CD4-positive, alpha-beta T cell (primary cell): ENCODE measurements at regions not wholly inside any gene's neighbourhood (a gene's known extent, or its start where the extent isn't known, plus 50 kb on each side); places are given as distances from the start of the nearest gene placed in this dataset.
"Not testable (repeated sequence)": the region's sequence is repeated elsewhere in the genome, so short reads cannot be mapped to it uniquely, and the experiment has no call there.

Experiments
- ATAC-seq: fragments of 200-7000 bp; cut with Tn5 transposase; one replicate; pipeline ENCODE4 v1.10.0; 2022; ENCODE audit warnings: mild to moderate bottlenecking; ENCODE audit not compliant: poor library complexity
- CTCF ChIA-PET: fragments of 350-600 bp; sonication (Branson Sonifier 250); formaldehyde crosslinking; loops from one replicate; lab custom pipeline; 2021; ENCODE audit warnings: antibody characterized with exemption, inconsistent platforms; lab: Charles Lee
- POLR2A ChIA-PET: fragments of 350-600 bp; sonication (Branson Sonifier 250); formaldehyde crosslinking; loops from one replicate; lab custom pipeline; 2021; ENCODE audit warnings: antibody characterized with exemption, inconsistent platforms; lab: Charles Lee
- DNase-seq, 14 experiments: peaks; one replicate each; pipeline ENCODE4 v3.0.0-alpha.2; 2013 to 2020; ENCODE audit warnings: mixed read lengths in 2 of 14
- H3K27ac ChIP-seq, 2 donors: one replicate each; pipeline versions ENCODE4 v1.5.1 to v1.7.0; 2013; ENCODE audit warnings: low read length in 2 of 2, low read depth in 1 of 2, mild to moderate bottlenecking in 1 of 2
- H3K27me3 ChIP-seq, 2 experiments: 1 replicate in 1 of 2; 2 replicates in 1 of 2; pipeline versions ENCODE4 v1.6.1 to v1.7.0; 2013; ENCODE audit warnings: low read length in 2 of 2, control low read depth in 1 of 2, mild to moderate bottlenecking in 1 of 2, moderate library complexity in 1 of 2; ENCODE audit not compliant: insufficient read depth in 2 of 2, control insufficient read depth in 1 of 2
- H3K36me3 ChIP-seq: one replicate; pipeline ENCODE4 v1.6.1; 2013; ENCODE audit warnings: low read length, control low read depth; ENCODE audit not compliant: insufficient read depth
- H3K4me1 ChIP-seq: one replicate; pipeline ENCODE4 v1.6.1; 2013; ENCODE audit warnings: low read length, control low read depth; ENCODE audit not compliant: insufficient read depth
- H3K4me3 ChIP-seq: one replicate; pipeline ENCODE4 v1.5.1; 2013; ENCODE audit warnings: mild to moderate bottlenecking, low read length, moderate library complexity
- H3K9me3 ChIP-seq, 2 experiments: 1 replicate in 1 of 2; 2 replicates in 1 of 2; pipeline versions ENCODE4 v1.6.1 to v1.7.0; 2013; ENCODE audit warnings: low read length in 2 of 2, mild to moderate bottlenecking in 2 of 2, control low read depth in 1 of 2, moderate library complexity in 1 of 2; ENCODE audit not compliant: control insufficient read depth in 1 of 2, insufficient read depth in 1 of 2
- H3K27ac Mint-ChIP-seq: one replicate; pipeline ENCODE4 v1.8.0; 2020; ENCODE audit warnings: mixed read lengths
- H3K27me3 Mint-ChIP-seq: one replicate; pipeline ENCODE4 v1.8.0; 2021; ENCODE audit warnings: mixed read lengths
- H3K36me3 Mint-ChIP-seq: one replicate; pipeline ENCODE4 v1.8.0; 2021; ENCODE audit warnings: low read depth, mixed read lengths
- H3K4me1 Mint-ChIP-seq: one replicate; pipeline ENCODE4 v1.8.0; 2021; ENCODE audit warnings: low read depth, mixed read lengths
- H3K4me3 Mint-ChIP-seq: one replicate; pipeline ENCODE4 v1.8.0; 2020; ENCODE audit warnings: mild to moderate bottlenecking, mixed read lengths
- H3K9me3 Mint-ChIP-seq: one replicate; pipeline ENCODE4 v1.8.0; 2020; ENCODE audit warnings: mixed read lengths
- intact Hi-C, 2 experiments: fragments of 100-400 bp; cut with DNase I in 1 of 2; cut with micrococcal nuclease in 1 of 2; formaldehyde crosslinking; loops; one replicate each; pipeline versions ENCODE4 v1.15.1 to v1.9.0; 2023 to 2025; cut with DNase I, micrococcal nuclease
- TF ChIP-seq, protein P1 (sequence below): fragments of 200-600 bp; IDR thresholded peaks from one replicate; pipeline ENCODE4 v1.8.0; 2022; ENCODE audit warnings: antibody characterized with exemption, mild to moderate bottlenecking

DNA sequence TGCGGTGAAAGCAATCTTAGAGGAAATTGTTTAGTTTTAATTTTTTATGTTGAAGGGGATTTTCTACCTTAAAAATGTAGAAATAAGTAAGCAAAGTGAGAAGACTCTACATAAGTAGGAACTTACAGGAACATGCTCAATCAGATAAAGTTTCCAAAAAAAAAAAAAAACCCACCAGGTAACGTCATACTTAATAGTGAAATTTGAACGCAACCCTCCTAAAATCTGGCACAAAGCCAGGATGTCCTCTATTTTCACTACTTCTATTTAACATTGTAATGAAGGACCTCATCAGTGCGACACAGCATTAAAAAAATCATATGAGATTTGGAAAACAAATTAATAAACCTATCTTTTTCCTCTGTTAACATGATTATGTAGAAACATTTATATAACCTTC is 135.0 kb upstream of the FAT4 start:
- Mint-ChIP-seq H3K4me1 (no peaks in the 10 kb centered on the region), H3K9me3 (no peaks in the 10 kb centered on the region), H3K4me3 (no peak overlapping the region), H3K27ac (no peak overlapping the region), H3K27me3 (no peaks in the 10 kb centered on the region), H3K36me3 (no peaks in the 10 kb centered on the region)
- Histone ChIP-seq H3K4me1 (no peaks in the 10 kb centered on the region), H3K9me3 (peaks cover 0 to 3% of the 10 kb centered on the region in 2 experiments), H3K4me3 (no peak overlapping the region), H3K36me3 (no peaks in the 10 kb centered on the region), H3K27me3 (no peaks in the 10 kb centered on the region), H3K27ac (no peak overlapping the region)
- TF ChIP-seq, protein P1, sequence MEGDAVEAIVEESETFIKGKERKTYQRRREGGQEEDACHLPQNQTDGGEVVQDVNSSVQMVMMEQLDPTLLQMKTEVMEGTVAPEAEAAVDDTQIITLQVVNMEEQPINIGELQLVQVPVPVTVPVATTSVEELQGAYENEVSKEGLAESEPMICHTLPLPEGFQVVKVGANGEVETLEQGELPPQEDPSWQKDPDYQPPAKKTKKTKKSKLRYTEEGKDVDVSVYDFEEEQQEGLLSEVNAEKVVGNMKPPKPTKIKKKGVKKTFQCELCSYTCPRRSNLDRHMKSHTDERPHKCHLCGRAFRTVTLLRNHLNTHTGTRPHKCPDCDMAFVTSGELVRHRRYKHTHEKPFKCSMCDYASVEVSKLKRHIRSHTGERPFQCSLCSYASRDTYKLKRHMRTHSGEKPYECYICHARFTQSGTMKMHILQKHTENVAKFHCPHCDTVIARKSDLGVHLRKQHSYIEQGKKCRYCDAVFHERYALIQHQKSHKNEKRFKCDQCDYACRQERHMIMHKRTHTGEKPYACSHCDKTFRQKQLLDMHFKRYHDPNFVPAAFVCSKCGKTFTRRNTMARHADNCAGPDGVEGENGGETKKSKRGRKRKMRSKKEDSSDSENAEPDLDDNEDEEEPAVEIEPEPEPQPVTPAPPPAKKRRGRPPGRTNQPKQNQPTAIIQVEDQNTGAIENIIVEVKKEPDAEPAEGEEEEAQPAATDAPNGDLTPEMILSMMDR: no peak
- ATAC-seq: no peak
- DNase-seq: no peak
- intact Hi-C loops: no loop called here
- POLR2A ChIA-PET: no interaction called here
- CTCF ChIA-PET: no interaction called here

DNA sequence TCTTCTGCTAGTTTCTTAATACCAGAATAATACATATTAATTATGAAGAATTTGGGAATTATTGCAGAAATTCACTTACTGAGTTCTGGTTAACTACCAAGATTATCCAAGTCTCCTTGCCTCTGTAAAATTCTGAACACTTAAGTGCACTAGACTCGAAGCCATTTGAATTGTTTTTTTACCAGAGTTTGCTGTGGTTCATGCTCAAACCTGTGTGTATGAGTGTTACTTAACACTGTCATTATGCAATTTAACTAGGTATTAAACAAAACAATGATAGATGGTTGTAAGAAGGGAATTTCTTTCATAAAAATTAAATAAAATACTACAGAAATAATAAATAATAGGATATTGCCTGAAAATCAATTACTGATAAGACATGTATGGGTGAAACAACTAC is 145.6 kb upstream of the FAT4 start:
- ATAC-seq: no peak
- POLR2A ChIA-PET: no interaction called here
- no peaks in the 10 kb centered on the region for H3K27me3 ChIP-seq
- no peaks in the 10 kb centered on the region for H3K4me1 Mint-ChIP-seq
- no peaks in the 10 kb centered on the region for H3K27me3 Mint-ChIP-seq
- no peaks in the 10 kb centered on the region for H3K4me1 ChIP-seq
- TF ChIP-seq, protein P1: no peak
- peaks cover 9% of the 10 kb centered on the region for H3K9me3 Mint-ChIP-seq
- H3K27ac Mint-ChIP-seq: no peak overlapping the region
- no peaks in the 10 kb centered on the region for H3K36me3 Mint-ChIP-seq
- peaks cover 0 to 7% of the 10 kb centered on the region in 2 experiments for H3K9me3 ChIP-seq
- CTCF ChIA-PET: no interaction called here
- no peak overlapping the region for H3K27ac ChIP-seq
- no peak overlapping the region for H3K4me3 ChIP-seq
- H3K4me3 Mint-ChIP-seq: no peak overlapping the region
- DNase-seq: no peak
- intact Hi-C loops: no loop called here
- H3K36me3 ChIP-seq: no peaks in the 10 kb centered on the region

DNA sequence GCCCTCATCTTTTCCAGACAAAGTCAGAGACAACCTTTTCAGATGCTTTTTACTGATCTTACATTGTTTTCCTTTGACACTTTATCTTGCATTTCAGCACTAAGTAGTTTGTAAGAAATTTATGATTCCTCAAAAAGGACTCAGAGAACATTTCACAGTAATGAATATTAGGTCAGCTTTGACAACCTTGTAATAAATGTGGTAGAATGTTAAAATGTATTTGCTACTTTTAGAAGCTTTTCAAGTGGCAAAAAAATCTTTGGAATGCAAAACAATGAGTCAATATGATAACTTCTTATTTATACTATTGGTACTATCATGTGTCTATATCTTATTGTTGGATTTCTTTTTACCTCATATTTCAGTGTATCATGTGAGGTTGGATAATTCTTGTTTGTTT is 146.2 kb upstream of the FAT4 start:
- no peak overlapping the region for H3K4me3 Mint-ChIP-seq

DNA sequence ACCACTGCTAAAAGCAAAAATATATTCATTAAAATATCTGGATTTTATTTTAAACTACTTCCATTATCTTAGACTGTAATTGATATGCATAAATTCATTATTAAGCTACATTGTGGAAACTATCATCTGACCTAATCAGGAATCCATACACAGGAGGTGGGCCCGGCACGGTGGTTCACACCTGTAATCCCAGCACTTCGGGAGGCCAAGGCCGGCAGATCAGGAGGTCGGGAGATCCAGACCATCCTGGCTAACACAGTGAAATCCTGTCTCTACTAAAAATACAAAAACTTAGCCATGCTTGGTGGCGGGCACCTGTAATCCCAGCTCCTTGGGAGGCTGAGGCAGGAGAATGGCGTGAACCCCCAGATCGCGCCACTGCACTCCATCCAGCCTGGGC is 148.7 kb upstream of the FAT4 start:
- H3K4me1 Mint-ChIP-seq, H3K4me3 Mint-ChIP-seq, H3K27ac ChIP-seq, H3K27ac Mint-ChIP-seq, H3K36me3 Mint-ChIP-seq, H3K36me3 ChIP-seq, H3K4me3 ChIP-seq, POLR2A ChIA-PET, H3K9me3 Mint-ChIP-seq, intact Hi-C loops, H3K27me3 ChIP-seq, DNase-seq, H3K4me1 ChIP-seq, CTCF ChIA-PET, ATAC-seq, H3K27me3 Mint-ChIP-seq: not testable (repeated sequence)
- peaks cover 0 to 11% of the 10 kb centered on the region in 2 experiments for H3K9me3 ChIP-seq

More for the DNA sequence above, 146.2 kb upstream of the FAT4 start:
- intact Hi-C loops: no loop called here
- ChIA-PET POLR2A (no interaction called here), CTCF (no interaction called here)
- no peaks in the 10 kb centered on the region for H3K4me1 ChIP-seq
- no peaks in the 10 kb centered on the region for H3K27me3 ChIP-seq
- Mint-ChIP-seq H3K9me3 (peaks cover 9% of the 10 kb centered on the region), H3K36me3 (no peaks in the 10 kb centered on the region), H3K27ac (no peak overlapping the region), H3K4me1 (no peaks in the 10 kb centered on the region), H3K27me3 (no peaks in the 10 kb centered on the region)
- no peak overlapping the region for H3K27ac ChIP-seq
- H3K9me3 ChIP-seq: peaks cover 0 to 7% of the 10 kb centered on the region in 2 experiments
- no peaks in the 10 kb centered on the region for H3K36me3 ChIP-seq
- TF ChIP-seq, protein P1: no peak
- DNase-seq: no peak
- no peak overlapping the region for H3K4me3 ChIP-seq
- ATAC-seq: no peak
